Liver (tissue), 8 donors: ENCODE measurements at regions not wholly inside any gene's neighbourhood (a gene's known extent, or its start where the extent isn't known, plus 50 kb on each side); places are given as distances from the start of the nearest gene placed in this dataset.

Experiments used
- DNase-seq: peaks from one replicate; pipeline ENCODE4 v3.0.0-alpha.2; 2017; ENCODE audit warnings: low spot score
- H3K27ac ChIP-seq, 2 donors: one replicate each; pipeline ENCODE4 v1.7.0; 2013; ENCODE audit warnings: inconsistent platforms in 2 of 2, low read length in 2 of 2, control low read depth in 1 of 2, low read depth in 1 of 2, mild to moderate bottlenecking in 1 of 2
- H3K27me3 ChIP-seq, 4 donors: one replicate each; pipeline versions ENCODE4 v1.6.1 to v1.7.0; 2013; ENCODE audit warnings: low read length in 3 of 4, inconsistent platforms in 1 of 4, mild to moderate bottlenecking in 1 of 4, moderate library complexity in 1 of 4; ENCODE audit not compliant: control insufficient read depth in 4 of 4, insufficient read depth in 4 of 4
- H3K36me3 ChIP-seq, 4 donors: one replicate each; pipeline versions ENCODE4 v1.6.1 to v1.7.0; 2013; ENCODE audit warnings: low read length in 3 of 4, mild to moderate bottlenecking in 3 of 4, low read depth in 1 of 4, moderate library complexity in 1 of 4; ENCODE audit not compliant: control insufficient read depth in 4 of 4, insufficient read depth in 3 of 4
- H3K4me1 ChIP-seq, 4 donors: one replicate each; pipeline versions ENCODE4 v1.6.1 to v1.7.0; 2013; ENCODE audit warnings: low read length in 3 of 4, mild to moderate bottlenecking in 3 of 4, moderate library complexity in 1 of 4; ENCODE audit not compliant: control insufficient read depth in 4 of 4, insufficient read depth in 4 of 4
- H3K4me3 ChIP-seq, 3 donors: one replicate each; pipeline versions ENCODE4 v1.6.1 to v1.7.0; 2013; ENCODE audit warnings: low read length in 3 of 3, control low read depth in 1 of 3, low read depth in 1 of 3, mild to moderate bottlenecking in 1 of 3
- H3K9ac ChIP-seq, 2 donors: one replicate each; pipeline ENCODE4 v1.7.0; 2013; ENCODE audit warnings: low read length in 2 of 2, mild to moderate bottlenecking in 2 of 2, moderate library complexity in 2 of 2, control low read depth in 1 of 2, low read depth in 1 of 2
- H3K9me3 ChIP-seq, 4 donors: one replicate each; pipeline versions ENCODE4 v1.6.1 to v1.7.0; 2013; ENCODE audit warnings: low read length in 3 of 4; ENCODE audit not compliant: control insufficient read depth in 4 of 4
- ATF3 ChIP-seq: IDR thresholded peaks from 2 replicates; pipeline ENCODE4 v1.6.1; 2016; ENCODE audit warnings: antibody characterized with exemption
- CTCF ChIP-seq: fragments of 150-350 bp; IDR thresholded peaks from 2 replicates; pipeline ENCODE4 v1.5.1; 2017; ENCODE audit warnings: improper control_type of control experiment, low read depth, low read length; ENCODE audit not compliant: missing input control
- EGR1 ChIP-seq, 2 donors: IDR thresholded peaks; 2 replicates each; pipeline ENCODE4 v1.6.1; 2016 to 2018; ENCODE audit warnings: antibody characterized with exemption in 2 of 2, low read depth in 2 of 2
- FOXA1 ChIP-seq: IDR thresholded peaks from 2 replicates; pipeline ENCODE4 v1.6.1; 2016; ENCODE audit warnings: antibody characterized with exemption
- FOXA2 ChIP-seq: IDR thresholded peaks from 2 replicates; pipeline ENCODE4 v1.6.1; 2016; ENCODE audit warnings: antibody characterized with exemption
- GABPA ChIP-seq, 2 donors: IDR thresholded peaks in 1 of 2; conservative IDR thresholded peaks in 1 of 2; 2 replicates each; pipeline ENCODE4 v1.6.1; 2016; ENCODE audit warnings: antibody characterized with exemption in 2 of 2, mild to moderate bottlenecking in 1 of 2, moderate library complexity in 1 of 2
- HNF4A ChIP-seq, 2 donors: conservative IDR thresholded peaks; 2 replicates each; pipeline ENCODE4 v1.6.1; 2016; ENCODE audit warnings: antibody characterized with exemption in 2 of 2, mild to moderate bottlenecking in 2 of 2
- JUND ChIP-seq, 2 donors: IDR thresholded peaks; 2 replicates each; pipeline ENCODE4 v1.6.1; 2016; ENCODE audit warnings: antibody characterized with exemption in 2 of 2
- MAX ChIP-seq: IDR thresholded peaks from 2 replicates; pipeline ENCODE4 v1.6.1; 2016; ENCODE audit warnings: antibody characterized with exemption
- NR2F2 ChIP-seq: IDR thresholded peaks from 2 replicates; pipeline ENCODE4 v1.6.1; 2016; ENCODE audit warnings: antibody characterized with exemption
- RAD21 ChIP-seq, 2 donors: IDR thresholded peaks; 2 replicates each; pipeline ENCODE4 v1.6.1; 2016; ENCODE audit warnings: antibody characterized with exemption in 2 of 2, mild to moderate bottlenecking in 2 of 2
- REST ChIP-seq: IDR thresholded peaks from 2 replicates; pipeline ENCODE4 v1.6.1; 2016; ENCODE audit warnings: antibody characterized with exemption, mild to moderate bottlenecking
- RXRA ChIP-seq, 2 donors: IDR thresholded peaks; 2 replicates each; pipeline ENCODE4 v1.6.1; 2017 to 2018; ENCODE audit warnings: antibody characterized with exemption in 2 of 2, mild to moderate bottlenecking in 1 of 2
- SP1 ChIP-seq: IDR thresholded peaks from 2 replicates; pipeline ENCODE4 v1.6.1; 2018; ENCODE audit warnings: antibody characterized with exemption, mild to moderate bottlenecking
- TAF1 ChIP-seq: conservative IDR thresholded peaks from 2 replicates; pipeline ENCODE4 v1.6.1; 2016; ENCODE audit warnings: antibody characterized with exemption, mild to moderate bottlenecking
- YY1 ChIP-seq: IDR thresholded peaks from 2 replicates; pipeline ENCODE4 v1.6.1; 2016; ENCODE audit warnings: antibody characterized with exemption, mild to moderate bottlenecking
- WGBS: extraction: QIAGEN DNeasy Blood & Tissue Kit; methylation state at CpG from one replicate; pipeline ENCODE4 v1.1.7; 2013; 5-methylcytosine and 5-hydroxymethylcytosine counted together
- TF ChIP-seq, protein P1 (sequence below): IDR thresholded peaks from 2 replicates; pipeline ENCODE4 v1.6.1; 2016; ENCODE audit warnings: antibody characterized with exemption
- donor health status: healthy.
- donor health status: healthy.
- donor health status: healthy.
- donor health status: healthy.
- donor health status: healthy.

- H3K9me3 ChIP-seq: no peaks in the 10 kb centered on the region
- WGBS: 76% methylated on average over 2 of the region's 2 CpGs
- H3K9ac ChIP-seq: no peak overlapping the region
- no peak overlapping the region for H3K27ac ChIP-seq
- TF ChIP-seq NR2F2 (no peak), SP1 (no peak), YY1 (no peak), EGR1 (IDR thresholded peaks at IDR 0.05; ENCODE audit: low read depth in 2 of 2) (no peak), TAF1 (no peak), CTCF (no peak), JUND (IDR thresholded peaks at IDR 0.05) (no peak), RAD21 (IDR thresholded peaks at IDR 0.05) (no peak)
- DNase-seq: no peak
- peaks cover 0 to 13% (median 2%) of the 10 kb centered on the region in 4 donors for H3K4me1 ChIP-seq
- H3K4me3 ChIP-seq: no peak overlapping the region
- no peaks in the 10 kb centered on the region for H3K27me3 ChIP-seq
- no peaks in the 10 kb centered on the region for H3K36me3 ChIP-seq
Observed at GRCh38 chr9:27800692-27801370, 227.6 kb upstream of the C9orf72 start.

- Histone ChIP-seq H3K9ac (no peak overlapping the region), H3K4me3 (no peak overlapping the region), H3K9me3 (no peaks in the 10 kb centered on the region), H3K27ac (no peak overlapping the region), H3K36me3 (no peaks in the 10 kb centered on the region), H3K4me1 (peaks cover 0 to 13% (median 2%) of the 10 kb centered on the region in 4 donors), H3K27me3 (no peaks in the 10 kb centered on the region)
- 71% methylated on average over 6 of the region's 6 CpGs for WGBS
- no peak for DNase-seq
- TF ChIP-seq, protein P1, sequence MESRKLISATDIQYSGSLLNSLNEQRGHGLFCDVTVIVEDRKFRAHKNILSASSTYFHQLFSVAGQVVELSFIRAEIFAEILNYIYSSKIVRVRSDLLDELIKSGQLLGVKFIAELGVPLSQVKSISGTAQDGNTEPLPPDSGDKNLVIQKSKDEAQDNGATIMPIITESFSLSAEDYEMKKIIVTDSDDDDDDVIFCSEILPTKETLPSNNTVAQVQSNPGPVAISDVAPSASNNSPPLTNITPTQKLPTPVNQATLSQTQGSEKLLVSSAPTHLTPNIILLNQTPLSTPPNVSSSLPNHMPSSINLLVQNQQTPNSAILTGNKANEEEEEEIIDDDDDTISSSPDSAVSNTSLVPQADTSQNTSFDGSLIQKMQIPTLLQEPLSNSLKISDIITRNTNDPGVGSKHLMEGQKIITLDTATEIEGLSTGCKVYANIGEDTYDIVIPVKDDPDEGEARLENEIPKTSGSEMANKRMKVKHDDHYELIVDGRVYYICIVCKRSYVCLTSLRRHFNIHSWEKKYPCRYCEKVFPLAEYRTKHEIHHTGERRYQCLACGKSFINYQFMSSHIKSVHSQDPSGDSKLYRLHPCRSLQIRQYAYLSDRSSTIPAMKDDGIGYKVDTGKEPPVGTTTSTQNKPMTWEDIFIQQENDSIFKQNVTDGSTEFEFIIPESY: no peak
- TF ChIP-seq SP1 (no peak), MAX (no peak), FOXA2 (no peak), EGR1 (IDR thresholded peaks at IDR 0.05; ENCODE audit: low read depth in 2 of 2) (no peak), YY1 (no peak), RAD21 (IDR thresholded peaks at IDR 0.05) (no peak), FOXA1 (no peak), RXRA (IDR thresholded peaks at IDR 0.05) (no peak), NR2F2 (no peak), REST (no peak), JUND (IDR thresholded peaks at IDR 0.05) (no peak), ATF3 (no peak), TAF1 (no peak), GABPA (IDR thresholded peaks at IDR 0.05 in 1 of 2, conservative IDR thresholded peaks at IDR 0.05 in 1 of 2) (no peak), HNF4A (conservative IDR thresholded peaks at IDR 0.05) (no peak)
Observed at GRCh38 chr9:27801545-27801944, 228.3 kb upstream of the C9orf72 start.
